Fibroblast of skin of left biceps (primary cell): ENCODE measurements at regions not wholly inside any gene's neighbourhood (a gene's known extent, or its start where the extent isn't known, plus 50 kb on each side); places are given as distances from the start of the nearest gene placed in this dataset.

Experiments
- DNase-seq, 2 experiments: peaks; one replicate each; pipeline ENCODE4 v3.0.0-alpha.2; 2013; ENCODE audit warnings: low read depth in 2 of 2

GRCh38 chr20:52736507-52736906 is 235.7 kb upstream of the TSHZ2 start:
- no peak for DNase-seq

- DNase-seq, result no peak
Observed at GRCh38 chr20:52731093-52731492, 241.1 kb upstream of the TSHZ2 start.

- no peak for DNase-seq
Observed at GRCh38 chr20:52727740-52728456, 244.3 kb upstream of the TSHZ2 start.

DNA sequence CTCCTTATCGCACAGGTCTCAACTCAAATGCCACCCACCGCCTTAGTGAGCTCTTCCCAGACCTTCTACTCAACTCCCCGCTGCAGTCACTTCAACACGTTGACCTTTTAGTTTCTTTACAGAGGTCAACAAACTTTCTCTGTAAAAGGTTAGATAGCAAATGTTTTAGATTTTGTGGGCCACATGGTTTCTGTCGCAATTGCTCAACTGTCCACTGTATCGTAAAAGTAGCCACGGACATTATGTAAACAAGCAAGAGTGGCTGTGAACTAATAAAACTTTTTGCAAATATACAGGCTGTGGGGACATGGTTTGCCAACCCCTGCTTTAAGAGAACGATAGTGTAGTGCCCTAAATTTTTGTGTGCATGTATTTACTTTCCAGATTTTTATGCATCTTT is 247.6 kb upstream of the TSHZ2 start:
- no peak for DNase-seq

DNA sequence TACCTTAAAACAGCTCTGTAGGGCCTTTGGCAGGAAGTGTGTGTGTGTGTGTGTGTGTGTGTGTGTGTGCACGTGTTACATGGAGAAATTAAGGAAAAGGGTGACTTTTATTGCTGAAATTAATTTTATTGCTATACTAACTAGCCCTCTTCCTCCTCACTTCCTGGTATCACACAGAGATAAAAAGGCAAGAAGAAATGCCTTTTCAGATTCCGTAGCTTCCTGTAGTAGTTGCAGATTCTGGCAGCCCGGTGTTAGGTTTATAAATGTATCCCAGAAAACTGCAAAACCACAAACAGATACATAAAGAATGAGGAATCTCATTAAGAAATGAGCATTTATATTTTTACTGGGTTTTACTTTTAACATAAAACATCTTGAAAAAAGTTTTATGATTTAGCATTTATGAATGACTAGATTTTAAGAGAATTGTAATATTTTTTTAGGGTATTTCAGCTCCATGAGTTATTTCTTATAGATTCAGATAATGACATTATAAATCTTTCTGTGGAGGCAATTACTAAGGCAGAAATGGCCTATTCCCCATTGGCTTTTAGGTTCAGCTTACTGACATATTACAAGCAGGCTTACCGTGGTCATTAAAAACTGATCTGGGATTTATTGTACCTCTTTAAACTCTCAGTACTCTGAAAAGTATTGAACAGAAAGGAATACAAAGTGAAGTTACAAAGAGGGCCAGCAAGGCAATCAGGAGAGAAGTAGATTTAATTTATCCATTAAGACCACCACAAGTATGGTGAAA is 249.1 kb upstream of the TSHZ2 start:
- peak in 1 of 2 experiments; percentile 1 for DNase-seq

DNA sequence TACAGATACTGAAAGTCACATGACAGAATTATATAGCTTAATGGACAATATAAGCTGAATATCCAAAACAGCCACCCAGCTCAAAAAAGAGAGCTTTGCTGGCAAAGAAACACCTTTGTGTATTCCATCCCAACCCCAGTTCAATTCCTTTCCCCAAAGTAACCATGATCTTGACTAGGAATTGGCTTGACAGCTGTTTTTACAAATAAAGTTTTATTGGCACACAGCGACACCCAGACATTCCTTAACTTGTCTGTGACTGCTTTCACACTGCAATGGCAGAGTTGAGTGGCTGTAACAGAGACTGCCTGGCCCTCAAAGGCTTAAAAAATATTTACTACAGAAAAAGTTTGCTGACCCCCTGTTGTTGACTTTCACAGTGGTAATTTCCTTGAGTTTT is 264.0 kb upstream of the TSHZ2 start:
- DNase-seq, result no peak

- no peak for DNase-seq
Observed at GRCh38 chr20:52704553-52704952, 267.6 kb upstream of the TSHZ2 start.

GRCh38 chr20:52688345-52688744 is 283.8 kb upstream of the TSHZ2 start:
- no peak for DNase-seq

GRCh38 chr20:52684905-52685304 is 287.3 kb upstream of the TSHZ2 start:
- DNase-seq, result no peak

DNA sequence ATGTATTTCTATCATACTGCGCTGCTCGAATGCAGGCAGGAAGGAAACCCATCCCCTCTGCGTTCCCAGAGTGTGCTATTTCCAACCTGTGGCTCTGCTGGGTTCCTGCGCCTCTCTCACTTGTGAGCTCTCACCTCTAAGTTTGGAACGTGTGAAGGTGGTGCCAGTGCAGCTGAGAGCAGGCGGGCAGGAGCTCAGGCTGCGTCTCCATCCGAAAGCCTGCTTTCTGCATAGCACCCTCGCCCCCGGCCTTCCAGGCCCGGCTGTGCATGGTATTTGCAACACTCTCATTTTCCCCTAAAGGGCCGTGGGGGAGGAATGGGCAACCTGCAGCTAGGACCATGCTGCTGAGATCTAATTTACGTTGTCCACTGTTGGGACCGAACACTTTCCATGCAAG is 288.0 kb upstream of the TSHZ2 start:
- DNase-seq, result no peak

- DNase-seq, result no peak
Observed at GRCh38 chr20:52683761-52684160, 288.4 kb upstream of the TSHZ2 start.

- no peak for DNase-seq
Observed at GRCh38 chr20:52682237-52682636, 289.9 kb upstream of the TSHZ2 start.

DNA sequence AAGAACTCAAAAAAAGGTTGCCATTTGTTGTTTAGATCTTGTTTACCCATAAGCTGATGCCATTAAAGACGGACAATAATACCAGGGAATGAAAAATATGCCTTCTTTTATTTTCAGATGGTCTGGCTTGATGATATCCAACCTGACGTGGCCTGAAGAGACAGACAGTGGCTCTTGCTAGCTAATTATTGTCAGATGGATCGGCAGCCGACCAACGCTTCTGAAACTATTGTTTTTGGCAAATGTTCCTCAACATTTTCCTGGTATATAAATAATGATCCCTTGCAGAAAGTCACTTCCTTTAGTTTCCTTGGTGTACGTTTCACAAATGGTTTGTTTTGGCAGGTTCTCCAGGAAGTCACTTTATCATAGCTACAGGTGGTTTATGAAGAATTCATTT is 290.9 kb upstream of the TSHZ2 start:
- no peak for DNase-seq

- DNase-seq, result no peak
Observed at GRCh38 chr20:52677216-52677615, 294.9 kb upstream of the TSHZ2 start.

DNA sequence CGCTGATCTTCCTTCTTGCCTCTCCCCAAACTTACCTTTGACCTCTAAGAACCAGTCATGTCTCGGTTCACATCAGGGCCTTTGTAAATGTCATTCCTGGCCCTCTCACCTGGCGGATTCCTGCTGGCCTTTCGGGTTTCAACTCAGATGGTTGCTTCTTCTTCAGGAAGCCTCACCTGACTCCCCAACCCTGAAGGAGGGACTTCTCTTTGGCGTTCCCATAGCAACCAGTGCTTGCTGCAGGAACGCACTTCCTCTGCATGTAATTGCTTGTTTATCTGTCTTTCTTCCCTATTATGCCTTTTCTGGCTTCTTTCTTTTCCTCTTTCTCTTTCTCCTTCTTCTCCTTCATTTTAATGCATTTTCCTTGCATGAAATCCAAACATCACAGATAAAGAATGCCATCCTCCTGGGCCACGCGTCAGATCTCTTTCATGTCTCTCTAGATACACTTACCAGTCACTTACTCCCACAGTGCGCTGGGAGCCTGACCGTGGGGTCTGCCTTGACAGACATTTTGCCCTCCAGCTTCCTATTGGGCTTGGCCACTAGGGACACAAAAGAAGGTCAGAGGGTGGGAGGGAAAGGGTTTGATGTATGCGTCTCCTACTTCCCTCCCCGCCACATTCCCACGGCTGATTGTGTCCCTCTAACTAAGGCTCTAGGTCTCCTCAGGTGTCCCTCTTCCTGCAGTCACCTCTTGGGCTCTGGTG is 295.7 kb upstream of the TSHZ2 start:
- DNase-seq, result no peak

DNA sequence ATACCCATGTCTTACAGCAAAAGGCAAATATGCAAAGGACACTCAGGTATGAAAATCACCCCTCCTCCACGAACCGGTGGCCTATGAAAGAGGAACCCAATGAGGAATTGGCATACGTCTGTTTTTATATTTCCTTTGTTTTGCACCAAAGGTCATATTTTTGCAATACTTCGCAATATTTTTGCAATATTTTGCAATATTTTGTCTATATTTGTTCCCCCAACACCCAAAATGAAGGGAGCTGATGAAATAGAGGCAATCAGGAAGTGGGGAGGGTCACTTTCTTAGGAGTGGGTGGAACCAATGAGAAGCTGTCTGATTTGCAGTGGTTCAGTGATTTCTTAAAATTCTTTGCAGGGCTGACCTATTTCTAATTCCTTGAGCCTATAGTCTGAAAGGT is 296.8 kb upstream of the TSHZ2 start:
- no peak for DNase-seq

DNA sequence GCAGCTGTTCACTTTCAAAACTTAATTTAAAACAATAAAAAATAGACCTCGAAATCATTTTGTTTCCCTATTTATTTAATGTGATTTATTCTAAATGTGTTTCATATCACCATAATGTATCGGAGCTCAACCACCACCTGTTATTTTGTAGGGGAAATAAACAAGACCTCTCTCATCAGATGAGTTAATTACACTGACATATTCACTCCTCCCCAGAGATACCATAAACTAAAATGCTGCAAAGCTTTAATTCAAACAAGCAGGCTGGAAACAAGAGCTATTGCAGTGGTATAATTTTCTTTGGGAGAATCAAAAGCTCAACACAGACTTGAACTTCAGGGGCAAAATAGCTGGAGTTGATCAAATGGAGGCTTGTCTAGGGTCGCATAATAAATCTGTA is 303.5 kb upstream of the TSHZ2 start:
- no peak for DNase-seq

DNA sequence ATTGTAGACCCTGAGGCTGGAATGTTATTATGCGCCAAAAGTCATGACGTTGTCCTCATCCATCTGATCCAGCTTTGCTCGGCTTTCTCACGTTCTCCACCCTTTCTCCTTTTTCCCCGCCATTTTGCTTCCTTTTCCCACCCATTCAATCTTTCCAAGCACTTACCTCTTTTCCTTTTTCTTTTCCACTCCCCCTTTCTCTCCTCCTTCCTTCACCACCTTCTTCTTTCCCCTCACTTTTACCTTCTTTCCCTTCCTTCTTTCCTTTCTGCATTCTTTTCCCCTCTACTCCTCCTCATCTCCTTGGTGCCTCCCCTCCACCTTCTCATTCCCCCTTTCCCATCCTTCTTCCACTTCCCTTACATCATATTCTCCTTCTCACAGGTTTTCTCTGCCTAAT is 304.8 kb upstream of the TSHZ2 start:
- no peak for DNase-seq

- no peak for DNase-seq
Observed at GRCh38 chr20:52665441-52665840, 306.7 kb upstream of the TSHZ2 start.

DNA sequence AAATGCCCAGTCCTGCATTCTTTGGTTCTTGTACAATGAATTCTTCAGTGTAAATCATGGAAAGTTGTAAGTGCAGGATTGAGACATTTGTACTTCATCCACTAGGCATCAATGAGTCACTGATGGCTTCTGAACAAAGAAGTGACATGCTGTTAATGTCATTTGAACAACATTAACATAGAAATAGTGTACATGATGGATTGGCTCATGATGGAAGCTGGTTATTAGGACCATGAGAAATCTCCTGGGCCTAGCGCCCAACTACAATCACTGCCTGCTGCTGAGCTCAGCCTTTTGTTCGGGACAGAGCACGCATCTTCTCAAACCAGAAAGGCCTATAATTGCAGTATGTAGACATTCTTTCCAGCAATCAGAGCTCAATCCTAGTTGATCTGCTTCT is 316.8 kb upstream of the TSHZ2 start:
- no peak for DNase-seq

- DNase-seq, result no peak
Observed at GRCh38 chr20:52654567-52654966, 317.6 kb upstream of the TSHZ2 start.

DNA sequence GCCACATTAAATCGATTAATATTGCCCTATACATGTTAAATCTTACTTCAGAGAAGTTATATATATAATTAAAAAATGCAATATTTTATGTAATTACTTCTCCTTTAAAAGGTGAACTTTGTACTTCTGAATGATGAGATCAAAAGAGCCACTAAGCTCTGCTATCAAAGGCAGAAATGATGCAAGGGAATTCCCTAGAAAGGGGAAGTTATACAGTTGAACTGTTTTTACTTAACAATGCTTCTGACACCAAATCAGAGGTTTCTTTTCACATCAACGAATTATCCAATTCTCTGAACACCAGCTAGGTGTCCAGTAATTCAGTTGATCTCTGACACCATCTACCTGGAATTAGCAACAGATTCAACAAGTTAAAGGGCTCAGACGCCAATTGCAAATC is 319.9 kb upstream of the TSHZ2 start:
- no peak for DNase-seq

DNA sequence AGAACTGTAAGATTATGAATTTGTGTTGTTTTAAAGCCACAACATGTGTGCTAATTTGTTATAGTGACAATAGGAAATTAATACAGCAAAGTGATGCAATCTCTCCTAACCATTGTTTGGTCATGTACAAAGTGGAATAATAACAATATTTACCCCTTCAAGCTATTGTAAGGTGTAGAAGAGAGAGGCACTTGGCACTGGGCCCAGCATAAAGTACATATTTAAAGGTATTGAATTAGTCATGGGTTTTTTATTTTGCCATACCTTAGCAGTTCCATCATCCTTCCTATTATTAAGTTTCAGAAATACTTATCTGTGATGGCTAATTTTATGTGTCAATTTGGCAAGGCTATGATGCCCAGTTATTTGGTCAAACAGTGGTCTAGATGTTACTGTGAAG is 322.4 kb upstream of the TSHZ2 start:
- no peak for DNase-seq
